Fibroblast of peridontal ligament (primary cell): ENCODE measurements at regions not wholly inside any gene's neighbourhood (a gene's known extent, or its start where the extent isn't known, plus 50 kb on each side); places are given as distances from the start of the nearest gene placed in this dataset.
A peak's percentile ranks its signal among the peaks of the same experiment; 100 is the strongest.

ENCODE experiments used
- DNase-seq: peaks from one replicate; pipeline ENCODE4 v3.0.0-alpha.2; 2010; ENCODE audit errors: extremely low read depth

- peak; percentile 93 for DNase-seq
These were observed 312.7 kb upstream of the CCDC54 start for GRCh38 chr3:107064405-107065060.

- no peak for DNase-seq
These were observed 312.0 kb upstream of the CCDC54 start for GRCh38 chr3:107065094-107065861.

GRCh38 chr3:107067421-107067820, 309.8 kb upstream of the CCDC54 start:
- no peak for DNase-seq

DNA sequence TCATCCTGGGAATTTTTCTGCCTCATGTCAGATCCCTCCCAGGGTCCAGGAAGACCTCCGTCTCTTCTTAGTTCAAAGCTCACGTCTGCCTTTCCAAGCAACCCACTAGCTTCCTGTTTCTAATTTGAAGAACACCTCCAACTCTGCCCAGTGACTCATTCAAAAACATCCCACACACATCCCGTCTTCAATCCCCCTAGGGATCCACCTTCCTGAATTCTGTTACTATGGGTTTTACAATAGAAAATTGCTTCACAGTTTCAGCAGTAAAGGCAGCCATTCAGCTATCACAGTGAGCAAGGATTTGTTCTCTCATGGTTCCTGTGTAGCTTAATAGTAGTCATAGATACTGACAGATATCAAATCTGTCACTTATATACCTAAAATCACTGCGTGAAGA, 308.3 kb upstream of the CCDC54 start:
- peak; percentile 82 for DNase-seq

DNA sequence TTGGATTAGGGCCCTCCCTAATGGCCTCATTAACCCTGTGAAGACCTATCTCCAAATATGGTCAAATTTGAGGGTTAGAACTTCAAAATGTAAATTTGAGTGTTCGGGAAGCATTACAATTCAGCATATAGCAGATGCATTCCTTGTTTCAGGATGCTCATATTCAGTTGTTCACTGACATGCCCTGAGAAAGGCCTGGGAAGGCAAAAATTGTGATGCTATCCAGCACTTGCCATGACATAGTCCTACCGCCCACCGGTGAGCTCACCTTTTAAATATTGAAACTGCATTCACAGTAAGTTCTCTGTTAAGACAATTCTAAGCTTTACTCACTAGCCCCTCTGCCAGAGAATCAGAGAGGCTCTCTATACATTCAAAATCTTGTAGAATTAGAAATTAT, 300.3 kb upstream of the CCDC54 start:
- no peak for DNase-seq

DNA sequence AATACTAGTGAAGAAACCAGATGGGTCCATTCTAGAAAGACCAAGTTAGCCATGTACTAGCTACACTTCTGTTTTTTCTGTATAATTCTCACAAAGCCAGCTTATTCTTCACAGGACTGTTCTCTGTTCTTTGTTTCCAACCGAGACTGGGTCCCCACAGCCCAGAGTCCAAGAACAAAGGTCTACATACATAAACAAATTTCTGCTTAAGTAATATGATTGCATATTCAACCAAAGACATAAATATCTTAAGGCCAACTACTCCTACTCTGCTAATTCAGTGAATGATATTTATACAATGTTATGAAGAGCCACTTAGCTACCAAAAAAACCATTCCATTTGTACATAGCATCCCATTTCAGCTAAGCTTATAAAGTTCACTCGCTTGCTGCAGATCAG, 299.8 kb upstream of the CCDC54 start:
- no peak for DNase-seq

- peak; percentile 31 for DNase-seq
These were observed 294.7 kb upstream of the CCDC54 start for GRCh38 chr3:107082527-107082926.

DNA sequence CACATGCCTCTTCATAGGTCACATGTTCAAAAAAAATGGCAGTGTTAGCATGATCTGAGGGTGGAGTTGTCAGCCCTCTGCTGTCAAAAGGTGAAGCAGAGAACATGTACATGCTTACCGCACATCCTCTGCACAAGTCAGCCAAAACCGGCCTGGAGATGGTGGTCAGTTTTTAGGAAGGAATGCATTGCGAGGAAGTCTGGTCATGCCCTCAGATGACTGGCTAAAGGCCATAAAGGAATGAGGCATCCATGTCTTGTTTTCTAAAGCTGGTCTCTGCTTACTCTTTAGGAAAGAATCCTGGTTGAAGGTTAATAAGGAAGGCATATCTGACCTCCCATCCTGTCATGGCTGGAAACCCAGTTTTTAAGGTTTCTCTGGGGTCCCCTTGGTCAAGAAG, 292.0 kb upstream of the CCDC54 start:
- DNase-seq = peak; percentile 40

- no peak for DNase-seq
These were observed 285.1 kb upstream of the CCDC54 start for GRCh38 chr3:107092121-107092520.

GRCh38 chr3:107098864-107099263, 278.4 kb upstream of the CCDC54 start:
- no peak for DNase-seq

DNA sequence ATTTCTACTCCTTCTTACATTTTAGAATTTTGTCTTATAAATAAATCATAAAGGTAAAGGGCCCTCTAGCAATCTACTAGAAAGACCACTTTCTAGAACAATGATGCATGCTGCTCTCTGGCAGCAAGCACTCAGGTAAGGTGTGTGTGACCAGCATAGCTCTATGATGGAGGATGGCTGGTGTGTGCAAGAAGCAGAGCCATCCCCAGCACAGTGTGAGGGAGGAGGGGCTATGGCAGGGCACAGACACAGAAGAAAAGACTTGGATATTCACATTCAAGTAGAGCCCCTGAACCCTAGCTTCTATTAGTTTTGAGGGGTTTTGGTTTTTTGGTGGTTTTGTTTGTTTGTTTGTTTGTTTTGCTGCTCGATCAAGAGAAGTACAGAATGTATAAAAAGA, 277.1 kb upstream of the CCDC54 start:
- no peak for DNase-seq

- DNase-seq = no peak
These were observed 276.7 kb upstream of the CCDC54 start for GRCh38 chr3:107100573-107100972.

DNA sequence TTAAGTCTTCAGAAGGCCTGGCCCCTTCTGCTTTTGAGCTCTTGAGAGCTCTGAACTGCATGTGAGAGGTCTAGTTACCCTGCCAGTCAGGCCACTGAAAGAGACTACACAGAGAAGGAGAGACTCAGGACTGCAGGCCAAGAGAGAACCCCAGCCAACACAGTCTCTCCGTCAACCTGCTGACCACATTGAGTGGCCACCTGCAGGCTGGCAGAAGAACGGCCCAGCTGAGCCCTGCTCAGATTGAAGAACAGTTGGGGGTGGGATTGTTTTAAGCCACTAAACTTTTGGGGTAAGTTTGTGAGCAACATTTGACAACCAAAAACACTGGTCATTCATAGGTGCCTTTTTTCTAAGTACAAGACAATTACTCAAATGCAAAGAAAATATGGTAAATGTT, 273.5 kb upstream of the CCDC54 start:
- no peak for DNase-seq

DNA sequence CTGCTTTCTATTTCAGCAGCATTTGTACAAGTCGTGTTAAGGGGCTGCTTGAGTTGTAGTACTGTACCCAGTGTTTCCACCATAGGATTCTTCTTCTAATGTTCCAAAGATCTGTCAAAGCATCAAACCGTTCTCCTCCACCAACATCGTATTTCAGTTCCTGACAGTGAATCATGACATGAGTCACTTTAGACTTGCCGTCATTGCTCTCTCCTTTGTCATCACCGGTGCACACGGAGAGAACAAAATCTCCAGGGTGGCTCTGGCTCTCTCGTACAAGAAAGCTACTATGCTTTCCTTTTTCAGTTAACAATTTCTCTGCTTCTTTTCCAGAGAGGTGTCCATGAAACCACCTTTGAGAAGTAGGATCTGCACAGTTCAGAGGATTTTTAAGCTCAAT, 270.9 kb upstream of the CCDC54 start:
- peak; percentile 56 for DNase-seq

GRCh38 chr3:107106907-107107306, 270.3 kb upstream of the CCDC54 start:
- DNase-seq = no peak

DNA sequence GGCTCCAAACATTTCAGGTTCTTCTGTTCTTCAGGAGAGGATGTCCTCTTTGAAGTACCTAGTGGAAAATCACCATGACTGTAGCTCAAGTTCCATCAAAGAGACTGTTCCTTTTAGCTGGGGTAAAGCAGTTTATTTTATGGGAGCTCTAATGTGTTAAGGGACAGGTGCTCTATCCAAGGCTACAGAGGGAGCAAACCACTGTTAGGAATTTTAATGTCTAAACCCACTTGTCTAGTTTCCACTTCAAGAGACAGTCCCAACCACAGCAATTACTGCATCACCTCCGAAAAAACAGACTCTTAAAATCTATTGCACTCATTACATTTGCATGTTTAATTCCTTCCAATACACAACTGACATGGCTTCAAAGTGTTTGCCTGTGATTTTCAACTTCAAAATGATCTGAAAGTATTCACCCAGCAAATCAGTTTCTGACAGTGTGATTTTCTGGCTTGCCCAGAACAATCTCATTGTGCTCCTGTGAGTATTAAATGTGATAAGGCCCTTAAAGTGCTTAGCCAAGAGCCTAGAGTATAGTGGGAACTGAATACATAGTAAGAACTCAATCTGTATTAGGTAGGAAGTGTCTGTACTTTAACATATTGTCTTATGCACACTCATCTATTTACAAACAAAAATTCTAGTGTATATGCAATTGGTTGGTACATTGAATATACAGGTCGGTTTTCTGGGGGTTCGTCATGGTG, 266.5 kb upstream of the CCDC54 start:
- DNase-seq = no peak

DNA sequence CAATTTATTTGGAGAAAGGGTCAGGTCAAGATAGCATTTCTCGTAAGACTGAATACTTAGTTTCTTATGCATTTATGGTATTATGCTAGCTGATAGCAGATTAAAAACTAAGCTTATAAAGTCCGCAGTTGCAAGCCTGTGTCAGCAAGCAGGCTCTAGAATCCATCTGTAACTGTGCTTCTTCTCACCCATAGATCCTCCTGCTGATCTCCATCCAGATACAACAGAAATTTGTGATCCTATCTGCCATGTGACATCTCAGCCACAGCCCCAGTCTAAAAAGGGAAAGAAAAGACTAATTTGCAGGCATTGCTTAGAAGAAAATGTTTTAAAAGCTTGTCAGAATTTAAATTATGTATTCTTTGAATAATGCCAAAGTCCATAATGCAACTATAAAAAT, 265.4 kb upstream of the CCDC54 start:
- DNase-seq = no peak

- DNase-seq = no peak
These were observed 264.9 kb upstream of the CCDC54 start for GRCh38 chr3:107112356-107112755.

- no peak for DNase-seq
These were observed 261.0 kb upstream of the CCDC54 start for GRCh38 chr3:107116251-107116650.

- DNase-seq = no peak
These were observed 260.1 kb upstream of the CCDC54 start for GRCh38 chr3:107117156-107117555.

GRCh38 chr3:107117922-107118536, 259.2 kb upstream of the CCDC54 start:
- peak; percentile 91 for DNase-seq

DNA sequence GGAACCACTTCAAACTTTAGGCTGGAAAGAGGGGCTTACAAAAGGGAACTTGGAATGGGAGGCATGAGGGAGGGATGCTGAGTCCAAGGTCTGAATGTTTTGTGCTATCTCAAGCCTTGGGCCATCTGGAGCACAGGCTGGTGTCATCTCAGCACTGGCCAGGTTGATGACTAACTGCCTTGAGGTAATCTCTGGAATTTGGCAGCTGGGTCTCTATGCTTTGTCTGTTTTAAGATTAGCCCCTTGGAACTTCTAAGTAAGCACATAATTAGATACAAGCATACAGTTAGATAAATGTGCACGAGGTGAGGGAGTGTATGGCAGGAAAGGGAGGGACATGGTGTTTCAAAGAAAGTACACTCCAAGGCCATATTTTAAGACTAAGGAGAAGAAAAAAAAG, 252.4 kb upstream of the CCDC54 start:
- peak; percentile 64 for DNase-seq
